ENCODE measurements at regions not wholly inside any gene's neighbourhood (a gene's known extent, or its start where the extent isn't known, plus 50 kb on each side); places are given as distances from the start of the nearest gene placed in this dataset.

DNA sequence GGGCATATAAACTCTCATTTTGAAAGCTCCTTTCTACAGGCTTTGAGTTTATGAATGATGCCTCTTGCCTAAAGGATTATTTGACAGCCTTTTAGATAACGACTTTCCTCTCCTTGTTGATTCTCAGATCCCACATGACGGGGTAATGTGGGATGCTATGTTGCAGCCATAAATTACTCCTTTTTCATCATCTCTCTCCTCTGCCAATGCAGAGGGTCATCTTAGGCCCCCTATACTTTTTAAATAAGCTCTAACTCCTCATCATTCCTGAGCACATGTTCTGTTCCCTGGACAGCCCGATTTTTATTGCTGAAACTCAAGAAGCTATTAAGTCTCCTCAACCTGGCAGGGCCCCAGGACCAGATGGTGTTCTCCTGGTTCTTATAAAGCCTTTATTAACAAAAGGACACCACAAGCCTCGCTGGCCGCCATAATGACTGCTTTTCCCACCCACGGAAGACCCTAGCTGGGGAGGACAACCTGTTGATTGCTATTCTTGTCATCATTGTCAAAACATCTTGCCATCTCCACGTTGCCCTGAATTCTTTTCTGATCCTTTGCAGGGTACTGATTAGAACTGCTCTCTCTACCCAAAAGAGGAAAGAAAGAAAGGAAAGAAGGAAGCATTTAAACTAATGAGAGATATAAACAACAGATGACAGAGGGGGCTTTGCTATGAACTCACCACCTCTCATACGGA lies 150.7 kb downstream of the DHX15 start:
- peaks cover 4% of the 10 kb centered on the region for H3K4me1 ChIP-seq
- no peak overlapping the region for H3K4me3 Mint-ChIP-seq

GRCh38 chr4:24428850-24429249 lies 155.5 kb downstream of the DHX15 start:
- Histone ChIP-seq H3K9me3 (ENCODE audit: low read depth) (no peaks in the 10 kb centered on the region), H3K79me2 (ENCODE audit: low read depth) (no peaks in the 10 kb centered on the region), H2AFZ (replicated peaks) (no peak overlapping the region), H3K36me3 (no peaks in the 10 kb centered on the region), H3K9ac (no peak overlapping the region), H3K4me1 (peaks cover 3% of the 10 kb centered on the region), H3K4me2 (no peak overlapping the region), H3K27me3 (no peaks in the 10 kb centered on the region), H3F3A (ENCODE audit: low read depth) (no peaks in the 10 kb centered on the region), H3K4me3 (no peak overlapping the region), H4K20me1 (ENCODE audit: low read depth) (no peaks in the 10 kb centered on the region), H3K27ac (no peak overlapping the region)
- Mint-ChIP-seq H3K4me1 (peaks cover 14% of the 10 kb centered on the region), H3K27ac (no peak overlapping the region), H3K27me3 (ENCODE audit: insufficient read depth, low read depth) (no peaks in the 10 kb centered on the region), H3K36me3 (peaks cover 2% of the 10 kb centered on the region), H3K4me3 (no peak overlapping the region), H3K9me3 (peaks cover 5% of the 10 kb centered on the region)
- TF ChIP-seq, protein P1, sequence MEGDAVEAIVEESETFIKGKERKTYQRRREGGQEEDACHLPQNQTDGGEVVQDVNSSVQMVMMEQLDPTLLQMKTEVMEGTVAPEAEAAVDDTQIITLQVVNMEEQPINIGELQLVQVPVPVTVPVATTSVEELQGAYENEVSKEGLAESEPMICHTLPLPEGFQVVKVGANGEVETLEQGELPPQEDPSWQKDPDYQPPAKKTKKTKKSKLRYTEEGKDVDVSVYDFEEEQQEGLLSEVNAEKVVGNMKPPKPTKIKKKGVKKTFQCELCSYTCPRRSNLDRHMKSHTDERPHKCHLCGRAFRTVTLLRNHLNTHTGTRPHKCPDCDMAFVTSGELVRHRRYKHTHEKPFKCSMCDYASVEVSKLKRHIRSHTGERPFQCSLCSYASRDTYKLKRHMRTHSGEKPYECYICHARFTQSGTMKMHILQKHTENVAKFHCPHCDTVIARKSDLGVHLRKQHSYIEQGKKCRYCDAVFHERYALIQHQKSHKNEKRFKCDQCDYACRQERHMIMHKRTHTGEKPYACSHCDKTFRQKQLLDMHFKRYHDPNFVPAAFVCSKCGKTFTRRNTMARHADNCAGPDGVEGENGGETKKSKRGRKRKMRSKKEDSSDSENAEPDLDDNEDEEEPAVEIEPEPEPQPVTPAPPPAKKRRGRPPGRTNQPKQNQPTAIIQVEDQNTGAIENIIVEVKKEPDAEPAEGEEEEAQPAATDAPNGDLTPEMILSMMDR (IDR thresholded peaks at IDR 0.05) = peak; percentile 38
- TF ChIP-seq EZH2 (IDR thresholded peaks at IDR 0.05) (no peak), EZH2phosphoT487 (IDR thresholded peaks at IDR 0.05) (no peak)
- DNase-seq (ENCODE audit: low spot score) = no peak

More for the DNA sequence above, 150.7 kb downstream of the DHX15 start:
- no peak overlapping the region for H3K27ac Mint-ChIP-seq
- no peak for TF ChIP-seq EZH2 (IDR thresholded peaks at IDR 0.05)
- TF ChIP-seq EZH2phosphoT487 (IDR thresholded peaks at IDR 0.05) = no peak
- TF ChIP-seq, protein P1 (IDR thresholded peaks at IDR 0.05) = no peak
- peaks cover 2% of the 10 kb centered on the region for H3K36me3 Mint-ChIP-seq
- Histone ChIP-seq H3K36me3 (no peaks in the 10 kb centered on the region), H3K9ac (no peak overlapping the region), H3K79me2 (ENCODE audit: low read depth) (no peaks in the 10 kb centered on the region), H3K4me2 (no peak overlapping the region), H3K27me3 (no peaks in the 10 kb centered on the region), H3F3A (ENCODE audit: low read depth) (no peaks in the 10 kb centered on the region), H3K4me3 (no peak overlapping the region), H2AFZ (replicated peaks) (no peak overlapping the region), H3K9me3 (ENCODE audit: low read depth) (no peaks in the 10 kb centered on the region), H3K27ac (no peak overlapping the region), H4K20me1 (ENCODE audit: low read depth) (no peaks in the 10 kb centered on the region)
- peaks cover 5% of the 10 kb centered on the region for H3K9me3 Mint-ChIP-seq
- H3K27me3 Mint-ChIP-seq (ENCODE audit: insufficient read depth, low read depth) = peaks cover 10% of the 10 kb centered on the region
- DNase-seq (ENCODE audit: low spot score) = no peak
- H3K4me1 Mint-ChIP-seq = peaks cover 14% of the 10 kb centered on the region

- H3F3A ChIP-seq (ENCODE audit: low read depth) = no peaks in the 10 kb centered on the region
- no peak overlapping the region for H3K9ac ChIP-seq
- Mint-ChIP-seq H3K9me3 (peaks cover 8% of the 10 kb centered on the region), H3K36me3 (peaks cover 5% of the 10 kb centered on the region), H3K27ac (no peak overlapping the region), H3K4me1 (peaks cover 10% of the 10 kb centered on the region), H3K4me3 (no peak overlapping the region), H3K27me3 (ENCODE audit: insufficient read depth, low read depth) (no peaks in the 10 kb centered on the region)
- no peak overlapping the region for H3K4me3 ChIP-seq
- H4K20me1 ChIP-seq (ENCODE audit: low read depth) = no peaks in the 10 kb centered on the region
- no peak overlapping the region for H3K27ac ChIP-seq
- H3K27me3 ChIP-seq = no peaks in the 10 kb centered on the region
- H3K4me1 ChIP-seq = no peaks in the 10 kb centered on the region
- no peaks in the 10 kb centered on the region for H3K36me3 ChIP-seq
- no peak overlapping the region for H3K4me2 ChIP-seq
- H2AFZ ChIP-seq (replicated peaks) = no peak overlapping the region
- no peak for TF ChIP-seq EZH2 (IDR thresholded peaks at IDR 0.05)
- no peak for DNase-seq (ENCODE audit: low spot score)
- H3K9me3 ChIP-seq (ENCODE audit: low read depth) = no peaks in the 10 kb centered on the region
- H3K79me2 ChIP-seq (ENCODE audit: low read depth) = no peaks in the 10 kb centered on the region
Observed at GRCh38 chr4:24426557-24426956, 157.8 kb downstream of the DHX15 start.

GRCh38 chr4:24425863-24426262 lies 158.5 kb downstream of the DHX15 start:
- Histone ChIP-seq H3K9ac (no peak overlapping the region), H3K27ac (no peak overlapping the region), H4K20me1 (ENCODE audit: low read depth) (no peaks in the 10 kb centered on the region), H3K27me3 (no peaks in the 10 kb centered on the region), H3K36me3 (no peaks in the 10 kb centered on the region), H2AFZ (replicated peaks) (no peak overlapping the region), H3F3A (ENCODE audit: low read depth) (no peaks in the 10 kb centered on the region), H3K4me2 (no peak overlapping the region), H3K4me1 (no peaks in the 10 kb centered on the region), H3K79me2 (ENCODE audit: low read depth) (no peaks in the 10 kb centered on the region), H3K4me3 (no peak overlapping the region), H3K9me3 (ENCODE audit: low read depth) (no peaks in the 10 kb centered on the region)
- H3K4me3 Mint-ChIP-seq = no peak overlapping the region
- no peaks in the 10 kb centered on the region for H3K27me3 Mint-ChIP-seq (ENCODE audit: insufficient read depth, low read depth)
- H3K9me3 Mint-ChIP-seq = peaks cover 8% of the 10 kb centered on the region
- peaks cover 5% of the 10 kb centered on the region for H3K36me3 Mint-ChIP-seq
- H3K27ac Mint-ChIP-seq = peak overlapping the region; percentile 35
- no peak for DNase-seq (ENCODE audit: low spot score)
- peaks cover 10% of the 10 kb centered on the region for H3K4me1 Mint-ChIP-seq
- TF ChIP-seq, protein P1 (IDR thresholded peaks at IDR 0.05) = no peak
- TF ChIP-seq EZH2 (IDR thresholded peaks at IDR 0.05) (no peak), EZH2phosphoT487 (IDR thresholded peaks at IDR 0.05) (no peak)

All from neural progenitor cell (in vitro differentiated cells).